ENCODE measurements at regions not wholly inside any gene's neighbourhood (a gene's known extent, or its start where the extent isn't known, plus 50 kb on each side); places are given as distances from the start of the nearest gene placed in this dataset.

DNA sequence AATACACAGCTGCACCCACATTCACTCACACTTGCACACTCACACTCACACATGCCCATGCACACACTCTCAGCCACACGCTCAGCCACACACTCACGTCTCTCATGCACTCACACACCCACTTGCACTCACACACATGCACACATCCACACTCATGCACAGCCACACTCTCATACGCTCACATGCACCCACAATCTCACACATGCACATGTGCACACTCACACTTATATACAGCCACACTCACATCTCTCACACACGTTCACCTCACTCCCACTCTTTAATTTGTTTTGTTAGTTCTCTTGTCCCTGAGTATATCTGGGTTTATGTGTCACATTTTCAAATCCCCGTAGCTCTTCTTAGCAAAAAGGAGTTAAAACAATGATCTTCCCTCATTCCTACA lies 114.9 kb downstream of the LRATD1 start:
- TF ChIP-seq, protein P1, sequence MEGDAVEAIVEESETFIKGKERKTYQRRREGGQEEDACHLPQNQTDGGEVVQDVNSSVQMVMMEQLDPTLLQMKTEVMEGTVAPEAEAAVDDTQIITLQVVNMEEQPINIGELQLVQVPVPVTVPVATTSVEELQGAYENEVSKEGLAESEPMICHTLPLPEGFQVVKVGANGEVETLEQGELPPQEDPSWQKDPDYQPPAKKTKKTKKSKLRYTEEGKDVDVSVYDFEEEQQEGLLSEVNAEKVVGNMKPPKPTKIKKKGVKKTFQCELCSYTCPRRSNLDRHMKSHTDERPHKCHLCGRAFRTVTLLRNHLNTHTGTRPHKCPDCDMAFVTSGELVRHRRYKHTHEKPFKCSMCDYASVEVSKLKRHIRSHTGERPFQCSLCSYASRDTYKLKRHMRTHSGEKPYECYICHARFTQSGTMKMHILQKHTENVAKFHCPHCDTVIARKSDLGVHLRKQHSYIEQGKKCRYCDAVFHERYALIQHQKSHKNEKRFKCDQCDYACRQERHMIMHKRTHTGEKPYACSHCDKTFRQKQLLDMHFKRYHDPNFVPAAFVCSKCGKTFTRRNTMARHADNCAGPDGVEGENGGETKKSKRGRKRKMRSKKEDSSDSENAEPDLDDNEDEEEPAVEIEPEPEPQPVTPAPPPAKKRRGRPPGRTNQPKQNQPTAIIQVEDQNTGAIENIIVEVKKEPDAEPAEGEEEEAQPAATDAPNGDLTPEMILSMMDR (IDR thresholded peaks at IDR 0.05; ENCODE audit: low read depth, low read length, missing input control) = no peak
- TF ChIP-seq RAD21 (IDR thresholded peaks at IDR 0.05) (no peak), GABPA (IDR thresholded peaks at IDR 0.05 in 1 of 2, conservative IDR thresholded peaks at IDR 0.05 in 1 of 2) (no peak), YY1 (IDR thresholded peaks at IDR 0.05) (no peak), RXRA (IDR thresholded peaks at IDR 0.05) (no peak), TAF1 (conservative IDR thresholded peaks at IDR 0.05) (no peak), EGR1 (IDR thresholded peaks at IDR 0.05; ENCODE audit: low read depth in 2 of 2) (no peak), NR2F2 (IDR thresholded peaks at IDR 0.05) (no peak)
- TF ChIP-seq, protein P2, sequence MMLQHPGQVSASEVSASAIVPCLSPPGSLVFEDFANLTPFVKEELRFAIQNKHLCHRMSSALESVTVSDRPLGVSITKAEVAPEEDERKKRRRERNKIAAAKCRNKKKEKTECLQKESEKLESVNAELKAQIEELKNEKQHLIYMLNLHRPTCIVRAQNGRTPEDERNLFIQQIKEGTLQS (IDR thresholded peaks at IDR 0.05) = no peak
- TF ChIP-seq, protein P3, sequence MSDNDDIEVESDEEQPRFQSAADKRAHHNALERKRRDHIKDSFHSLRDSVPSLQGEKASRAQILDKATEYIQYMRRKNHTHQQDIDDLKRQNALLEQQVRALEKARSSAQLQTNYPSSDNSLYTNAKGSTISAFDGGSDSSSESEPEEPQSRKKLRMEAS (IDR thresholded peaks at IDR 0.05) = no peak

Measured in liver (tissue), 3 donors.